HG03139 (cell line): ENCODE measurements at regions not wholly inside any gene's neighbourhood (a gene's known extent, or its start where the extent isn't known, plus 50 kb on each side); places are given as distances from the start of the nearest gene placed in this dataset.

Experiments used
- ATAC-seq: cut with Tn5 transposase; IDR thresholded peaks from one replicate; pipeline ENCODE4 v1.9.1; 2021; ENCODE audit not compliant: unreplicated experiment

GRCh38 chr1:182198006-182198605 is 136.6 kb upstream of the ZNF648 start:
- ATAC-seq: no peak

- ATAC-seq: no peak
Measured at GRCh38 chr1:182196897-182197870, 135.7 kb upstream of the ZNF648 start.

GRCh38 chr1:182195733-182196132 is 134.2 kb upstream of the ZNF648 start:
- no peak for ATAC-seq

- ATAC-seq: no peak
Measured at GRCh38 chr1:182193908-182194550, 132.5 kb upstream of the ZNF648 start.

GRCh38 chr1:182192966-182193365 is 131.5 kb upstream of the ZNF648 start:
- no peak for ATAC-seq

- no peak for ATAC-seq
Measured at GRCh38 chr1:182192215-182192614, 130.7 kb upstream of the ZNF648 start.

GRCh38 chr1:182191381-182192115 is 130.0 kb upstream of the ZNF648 start:
- no peak for ATAC-seq

- ATAC-seq: no peak
Measured at GRCh38 chr1:182189535-182190066, 128.1 kb upstream of the ZNF648 start.

GRCh38 chr1:182186757-182187146 is 125.2 kb upstream of the ZNF648 start:
- ATAC-seq: no peak

- no peak for ATAC-seq
Measured at GRCh38 chr1:182185842-182186756, 124.6 kb upstream of the ZNF648 start.

- ATAC-seq: no peak
Measured at GRCh38 chr1:182185136-182185535, 123.6 kb upstream of the ZNF648 start.

- no peak for ATAC-seq
Measured at GRCh38 chr1:182183606-182184005, 122.1 kb upstream of the ZNF648 start.

GRCh38 chr1:182182311-182182710 is 120.8 kb upstream of the ZNF648 start:
- ATAC-seq: no peak

- ATAC-seq: no peak
Measured at GRCh38 chr1:182181167-182181572, 119.7 kb upstream of the ZNF648 start.

- no peak for ATAC-seq
Measured at GRCh38 chr1:182175361-182175931, 113.9 kb upstream of the ZNF648 start.

- ATAC-seq: no peak
Measured at GRCh38 chr1:182174513-182174855, 113.0 kb upstream of the ZNF648 start.

- ATAC-seq: no peak
Measured at GRCh38 chr1:182173808-182174512, 112.4 kb upstream of the ZNF648 start.

GRCh38 chr1:182172699-182173098 is 111.2 kb upstream of the ZNF648 start:
- no peak for ATAC-seq

GRCh38 chr1:182170891-182171461 is 109.5 kb upstream of the ZNF648 start:
- no peak for ATAC-seq
